NOMO-1 (cell line): ENCODE measurements at regions not wholly inside any gene's neighbourhood (a gene's known extent, or its start where the extent isn't known, plus 50 kb on each side); places are given as distances from the start of the nearest gene placed in this dataset.
"Not testable (repeated sequence)": the region's sequence is repeated elsewhere in the genome, so short reads cannot be mapped to it uniquely, and the experiment has no call there.

Experiments
- DNase-seq, 2 experiments: peaks; one replicate each; lab custom pipeline; 2025; ENCODE audit not compliant: unreplicated experiment in 2 of 2; lab: John Stamatoyannopoulos, UW

DNA sequence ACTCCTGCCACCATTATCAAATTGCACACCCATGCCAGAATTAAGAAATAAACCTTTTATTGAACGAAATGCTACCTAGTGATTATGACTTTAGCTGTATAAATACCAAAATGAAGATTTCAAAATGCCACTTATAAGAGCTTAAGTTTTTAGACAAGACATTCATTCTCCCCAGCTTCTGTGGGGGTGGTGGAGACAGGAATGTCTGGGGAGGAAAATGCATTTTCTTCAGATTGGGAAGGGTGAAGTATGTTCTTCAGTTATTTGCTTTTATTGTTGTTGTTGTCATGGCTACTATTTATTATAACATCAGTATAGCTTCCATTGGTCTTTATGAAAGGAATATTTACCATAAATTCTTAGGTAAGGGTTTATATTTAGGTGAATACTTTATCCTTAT is 132.7 kb upstream of the GMNC start:
- no peak for DNase-seq

DNA sequence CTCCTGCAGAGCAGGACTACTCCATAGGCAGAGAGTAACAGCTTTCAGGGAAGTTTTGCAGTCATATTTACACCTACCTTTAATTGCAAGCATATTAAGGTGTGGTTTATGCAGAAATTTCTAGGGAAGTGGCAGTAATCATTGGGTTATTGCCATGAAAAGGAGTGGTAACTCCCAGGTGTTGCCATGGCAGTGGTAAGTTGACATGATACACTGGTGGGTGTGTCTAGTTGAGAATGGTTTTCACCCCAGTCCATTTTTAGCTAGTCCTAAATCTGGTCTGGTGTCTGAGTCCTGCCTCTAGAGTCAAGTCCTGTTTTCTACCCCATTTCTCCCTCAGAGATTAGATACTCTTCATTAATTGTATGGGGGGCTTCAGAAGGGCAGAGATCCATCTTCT is 128.4 kb upstream of the GMNC start:
- no peak for DNase-seq

DNA sequence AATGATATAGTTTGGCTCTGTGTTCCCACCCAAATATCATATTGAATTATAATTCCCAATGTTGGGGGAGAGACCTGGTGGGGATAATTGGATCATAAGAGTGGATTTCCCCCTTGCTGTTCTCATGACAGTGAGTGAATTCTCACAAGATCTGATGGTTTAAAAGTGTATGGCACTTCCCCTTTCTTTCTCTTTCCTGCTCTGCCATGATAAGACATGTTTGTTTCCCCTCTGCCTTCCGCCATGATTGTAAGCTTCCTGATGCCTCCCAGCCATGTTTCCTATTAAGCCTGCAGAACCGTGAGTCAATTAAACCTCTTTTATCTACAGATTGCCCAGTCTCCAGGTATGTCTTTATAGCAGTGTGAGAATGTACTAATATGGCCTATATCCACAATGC is 126.7 kb upstream of the GMNC start:
- DNase-seq, result no peak

- no peak for DNase-seq
Measured at GRCh38 chr3:190988102-190988501, 125.6 kb upstream of the GMNC start.

- DNase-seq, result no peak
Measured at GRCh38 chr3:190984502-190985244, 122.2 kb upstream of the GMNC start.

DNA sequence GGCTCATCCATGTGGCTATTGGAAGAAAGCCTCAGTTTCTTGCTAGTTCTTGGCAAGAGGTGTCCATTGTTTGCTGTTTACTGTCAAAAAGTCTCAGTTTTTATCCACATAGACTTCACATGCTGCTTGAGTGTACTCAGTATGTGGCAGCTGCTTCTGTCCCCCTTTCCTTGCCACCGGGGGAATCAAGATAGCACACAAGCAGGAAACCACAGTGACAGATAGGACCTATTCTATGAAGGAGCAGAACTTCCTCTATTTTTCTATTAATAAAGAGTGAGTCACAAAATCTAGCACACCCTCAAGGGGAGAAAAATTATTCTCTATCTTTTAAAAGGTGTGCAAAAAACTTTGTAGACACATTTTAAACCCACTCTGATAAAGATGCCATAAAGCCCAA is 121.4 kb upstream of the GMNC start:
- DNase-seq, result peak in 1 of 2 experiments; percentile 9

DNA sequence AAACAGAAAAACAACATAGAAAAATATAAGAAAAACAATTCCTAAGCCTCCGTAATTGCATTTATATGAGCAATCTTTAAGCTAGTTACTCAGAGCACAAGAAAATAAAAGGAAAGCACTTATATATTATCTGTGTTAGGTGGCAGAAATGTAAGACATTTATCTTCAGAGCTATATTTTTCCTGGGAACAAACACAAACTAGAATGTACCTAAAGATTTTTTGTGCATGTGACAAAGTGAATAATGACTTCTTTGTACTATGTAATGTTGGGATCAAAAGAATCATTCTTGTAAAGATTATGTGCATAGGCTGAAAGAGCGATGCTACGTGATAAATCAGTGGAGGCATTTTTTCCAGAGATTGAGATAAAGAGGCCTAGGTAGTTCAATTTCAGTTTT is 111.3 kb upstream of the GMNC start:
- no peak for DNase-seq

GRCh38 chr3:190972840-190973270 is 110.4 kb upstream of the GMNC start:
- DNase-seq, result no peak

GRCh38 chr3:190972196-190972595 is 109.7 kb upstream of the GMNC start:
- no peak for DNase-seq

DNA sequence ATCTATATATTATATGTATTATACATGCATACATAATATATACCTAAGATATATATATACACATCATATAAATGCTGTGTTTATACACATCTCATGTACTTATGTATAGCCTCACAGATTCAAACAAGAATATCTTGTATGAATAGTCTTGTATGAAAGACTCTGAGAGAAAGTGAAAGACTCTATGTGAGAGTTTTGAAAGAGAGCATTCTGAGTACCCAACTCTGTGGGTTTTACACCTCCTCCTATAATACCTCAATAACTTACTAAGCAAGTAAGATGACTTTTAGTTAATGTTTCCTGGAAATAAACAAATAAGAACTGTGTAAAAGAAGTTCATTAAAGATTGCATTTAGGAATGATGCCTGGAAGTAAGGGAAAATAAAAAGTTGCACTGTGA is 108.1 kb upstream of the GMNC start:
- no peak for DNase-seq

GRCh38 chr3:190968616-190969015 is 106.1 kb upstream of the GMNC start:
- DNase-seq, result no peak

GRCh38 chr3:190964931-190965330 is 102.4 kb upstream of the GMNC start:
- DNase-seq, result not testable (repeated sequence)

DNA sequence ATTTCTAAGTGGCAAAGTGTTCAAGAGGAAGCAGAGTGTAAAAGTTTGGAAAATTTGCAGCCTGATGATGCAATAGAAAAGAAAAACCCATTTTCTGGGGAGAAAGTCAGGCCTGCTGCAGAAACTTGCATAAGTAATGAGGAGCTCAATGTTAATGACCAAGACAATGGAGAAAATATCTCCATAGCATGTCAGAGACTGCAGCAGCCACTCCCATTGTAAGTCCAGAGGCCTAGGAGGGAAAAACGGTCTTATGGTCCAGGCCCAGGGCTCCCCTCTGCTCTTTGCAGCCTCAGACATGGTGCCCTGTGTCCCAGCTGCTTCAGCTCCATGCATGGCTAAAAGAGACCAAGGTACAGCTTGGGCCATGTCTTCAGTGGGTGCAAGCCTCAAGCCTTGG is 96.6 kb upstream of the GMNC start:
- DNase-seq, result no peak

DNA sequence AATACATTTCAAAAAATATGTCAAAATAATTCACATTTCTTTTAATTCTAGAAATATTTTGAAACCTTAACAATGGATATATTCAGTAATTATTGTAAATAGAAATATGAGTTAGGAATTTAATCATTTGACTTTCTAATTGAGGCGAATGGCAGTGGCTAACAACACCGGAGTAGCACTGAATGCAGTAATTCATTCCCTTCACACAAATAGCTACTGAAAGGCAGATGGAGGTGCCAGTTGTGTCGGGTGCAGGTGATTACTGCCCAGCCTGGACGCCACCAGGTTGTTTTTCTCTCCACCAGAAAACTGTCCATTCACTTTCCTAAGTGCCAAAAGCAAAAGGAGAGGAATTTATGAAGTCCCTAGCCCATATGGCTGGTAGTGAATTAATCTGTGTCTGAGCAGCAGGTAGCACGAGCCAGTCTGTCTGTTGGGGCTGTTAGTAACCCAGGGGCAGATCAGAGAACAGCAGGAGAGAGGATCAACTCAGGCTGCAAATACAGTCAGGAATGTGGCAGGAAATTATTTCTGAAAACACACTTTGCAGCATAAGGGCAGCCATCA is 79.3 kb upstream of the GMNC start:
- DNase-seq, result no peak

DNA sequence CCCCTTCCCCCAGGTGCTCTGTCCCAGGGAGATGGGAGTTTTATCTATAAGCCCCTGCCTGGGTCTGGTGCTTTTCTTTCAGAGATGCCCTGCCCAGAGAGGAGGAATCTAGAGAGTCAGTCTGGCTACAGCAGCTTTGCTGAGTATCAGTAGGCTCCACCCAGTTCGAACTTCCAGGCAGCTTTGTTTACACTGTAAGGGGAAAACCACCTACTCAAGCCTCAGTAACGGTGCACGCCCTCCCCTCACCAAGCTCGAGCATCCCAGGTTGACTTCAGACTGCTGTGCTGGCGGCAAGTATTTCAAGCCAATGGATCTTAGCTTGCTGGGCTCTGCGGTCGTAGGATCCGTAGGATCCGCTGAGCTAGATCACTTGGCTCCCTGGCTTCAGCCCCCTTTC is 72.1 kb upstream of the GMNC start:
- DNase-seq, result not testable (repeated sequence)

GRCh38 chr3:190926619-190927018 is 64.1 kb upstream of the GMNC start:
- no peak for DNase-seq

- DNase-seq, result no peak
Measured at GRCh38 chr3:190912736-190913135, 50.2 kb upstream of the GMNC start.
